Suprapubic skin (tissue), 4 donors: ENCODE measurements at regions not wholly inside any gene's neighbourhood (a gene's known extent, or its start where the extent isn't known, plus 50 kb on each side); places are given as distances from the start of the nearest gene placed in this dataset.

Experiments used
- DNase-seq, 2 donors: peaks; one replicate each; pipeline ENCODE4 v3.0.0-alpha.2; 2019; ENCODE audit warnings: low spot score in 2 of 2
- H3K27ac ChIP-seq: fragments of 200-600 bp; sonication (generic); one replicate; pipeline ENCODE4 v1.5.1; 2019
- H3K27me3 ChIP-seq: fragments of 200-600 bp; sonication (generic); one replicate; pipeline ENCODE4 v1.5.1; 2019
- H3K36me3 ChIP-seq: fragments of 200-600 bp; sonication (generic); one replicate; pipeline ENCODE4 v1.5.1; 2019
- H3K4me1 ChIP-seq: fragments of 200-600 bp; sonication (generic); one replicate; pipeline ENCODE4 v1.5.1; 2019
- H3K4me3 ChIP-seq: fragments of 200-600 bp; sonication (generic); one replicate; pipeline ENCODE4 v1.5.1; 2019; ENCODE audit warnings: mild to moderate bottlenecking
- H3K9me3 ChIP-seq: fragments of 200-600 bp; sonication (generic); one replicate; pipeline ENCODE4 v1.5.1; 2019
- CTCF ChIP-seq, 2 donors: fragments of 200-600 bp in 1 of 2; fragments of 450-650 bp in 1 of 2; sonication (generic) in 1 of 2; IDR thresholded peaks; one replicate each; pipeline ENCODE4 v1.5.1; 2016 to 2019; ENCODE audit warnings: antibody characterized with exemption in 2 of 2, mild to moderate bottlenecking in 1 of 2, moderate library complexity in 1 of 2
- EP300 ChIP-seq: sonication (generic); formaldehyde crosslinking; IDR thresholded peaks from one replicate; pipeline ENCODE4 v1.6.1; 2017; ENCODE audit warnings: antibody characterized with exemption
- POLR2A ChIP-seq, 2 donors: fragments of 450-650 bp; IDR thresholded peaks; one replicate each; pipeline ENCODE4 v1.6.1; 2017; ENCODE audit warnings: antibody characterized with exemption in 2 of 2, mild to moderate bottlenecking in 2 of 2, moderate library complexity in 2 of 2
- POLR2AphosphoS5 ChIP-seq, 3 donors: sonication (generic); formaldehyde crosslinking; IDR thresholded peaks; one replicate each; pipeline ENCODE4 v1.6.1; 2017; ENCODE audit warnings: antibody characterized with exemption in 3 of 3
- WGBS: methylation state at CpG from one replicate; pipeline ENCODE4 v1.1.5; 2018; 5-methylcytosine and 5-hydroxymethylcytosine counted together

- Histone ChIP-seq H3K4me3 (no peak overlapping the region), H3K27me3 (no peaks in the 10 kb centered on the region), H3K27ac (no peak overlapping the region), H3K4me1 (no peaks in the 10 kb centered on the region), H3K36me3 (no peaks in the 10 kb centered on the region), H3K9me3 (no peaks in the 10 kb centered on the region)
- 90% methylated on average over 4 of the region's 4 CpGs for WGBS
- no peak for DNase-seq
- no peak for TF ChIP-seq POLR2A (IDR thresholded peaks at IDR 0.05)
- TF ChIP-seq EP300: no peak
- TF ChIP-seq CTCF (IDR thresholded peaks at IDR 0.05): no peak
- TF ChIP-seq POLR2AphosphoS5 (IDR thresholded peaks at IDR 0.05): no peak
Observed at GRCh38 chr11:122333467-122333866, 217.5 kb upstream of the BLID start.

- no peak for DNase-seq
- 81% methylated on average over 1 of the region's 1 CpG for WGBS
- no peaks in the 10 kb centered on the region for H3K4me1 ChIP-seq
- H3K9me3 ChIP-seq: no peaks in the 10 kb centered on the region
- TF ChIP-seq CTCF (IDR thresholded peaks at IDR 0.05): no peak
- no peak for TF ChIP-seq POLR2AphosphoS5 (IDR thresholded peaks at IDR 0.05)
- H3K4me3 ChIP-seq: no peak overlapping the region
- no peaks in the 10 kb centered on the region for H3K27me3 ChIP-seq
- H3K27ac ChIP-seq: no peak overlapping the region
- H3K36me3 ChIP-seq: no peaks in the 10 kb centered on the region
Observed at GRCh38 chr11:122331079-122331478, 215.1 kb upstream of the BLID start.

GRCh38 chr11:122330279-122330965 lies 214.4 kb upstream of the BLID start:
- no peak overlapping the region for H3K4me3 ChIP-seq
- 82% methylated on average over 5 of the region's 5 CpGs for WGBS
- no peak for DNase-seq
- TF ChIP-seq POLR2A (IDR thresholded peaks at IDR 0.05) (no peak), POLR2AphosphoS5 (IDR thresholded peaks at IDR 0.05) (no peak), CTCF (IDR thresholded peaks at IDR 0.05) (no peak), EP300 (no peak)
- no peak overlapping the region for H3K27ac ChIP-seq
- H3K4me1 ChIP-seq: no peaks in the 10 kb centered on the region
- H3K36me3 ChIP-seq: no peaks in the 10 kb centered on the region
- no peaks in the 10 kb centered on the region for H3K9me3 ChIP-seq
- H3K27me3 ChIP-seq: no peaks in the 10 kb centered on the region

GRCh38 chr11:122327528-122327927 lies 211.5 kb upstream of the BLID start:
- Histone ChIP-seq H3K4me3 (no peak overlapping the region), H3K27ac (no peak overlapping the region), H3K9me3 (no peaks in the 10 kb centered on the region), H3K36me3 (no peaks in the 10 kb centered on the region), H3K4me1 (no peaks in the 10 kb centered on the region), H3K27me3 (no peaks in the 10 kb centered on the region)
- WGBS: 55% methylated on average over 2 of the region's 2 CpGs
- no peak for DNase-seq
- TF ChIP-seq CTCF (IDR thresholded peaks at IDR 0.05) (no peak), POLR2A (IDR thresholded peaks at IDR 0.05) (no peak), POLR2AphosphoS5 (IDR thresholded peaks at IDR 0.05) (no peak), EP300 (no peak)

GRCh38 chr11:122323754-122324421 lies 207.9 kb upstream of the BLID start:
- Histone ChIP-seq H3K27ac (no peak overlapping the region), H3K4me1 (peaks cover 5% of the 10 kb centered on the region), H3K36me3 (no peaks in the 10 kb centered on the region), H3K4me3 (no peak overlapping the region), H3K9me3 (no peaks in the 10 kb centered on the region), H3K27me3 (no peaks in the 10 kb centered on the region)
- DNase-seq: no peak
- WGBS: 60% methylated on average over 7 of the region's 7 CpGs
- no peak for TF ChIP-seq POLR2AphosphoS5 (IDR thresholded peaks at IDR 0.05)
- no peak for TF ChIP-seq EP300
- no peak for TF ChIP-seq CTCF (IDR thresholded peaks at IDR 0.05)
- TF ChIP-seq POLR2A (IDR thresholded peaks at IDR 0.05): no peak
